Renal pelvis (tissue), 1 donor: ENCODE measurements at regions not wholly inside any gene's neighbourhood (a gene's known extent, or its start where the extent isn't known, plus 50 kb on each side); places are given as distances from the start of the nearest gene placed in this dataset.
"Not testable (repeated sequence)": the region's sequence is repeated elsewhere in the genome, so short reads cannot be mapped to it uniquely, and the experiment has no call there.

Experiments
- DNase-seq: peaks from one replicate; pipeline ENCODE4 v3.0.0-alpha.2; 2013

DNA sequence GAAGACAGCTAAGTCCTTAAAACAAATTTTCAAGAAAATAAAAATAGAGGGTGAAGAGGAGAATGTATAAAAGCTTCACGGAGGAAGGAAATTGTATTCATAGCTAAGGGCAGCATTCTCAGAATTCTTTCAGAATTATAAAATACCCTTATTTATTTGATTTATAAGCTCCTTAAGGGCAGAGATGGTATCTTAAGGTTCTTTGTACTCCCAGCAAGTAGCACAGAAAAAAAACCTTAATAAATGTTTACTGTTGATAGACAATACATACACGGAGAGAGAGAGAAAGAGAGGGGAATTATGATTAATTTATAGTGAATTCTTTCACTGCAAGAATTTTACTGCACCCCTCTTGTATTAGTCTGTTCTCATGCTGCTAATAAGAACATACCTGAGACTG lies 375.6 kb upstream of the CCDC54 start:
- no peak for DNase-seq

GRCh38 chr3:107005352-107005751 lies 371.9 kb upstream of the CCDC54 start:
- not testable (repeated sequence) for DNase-seq

DNA sequence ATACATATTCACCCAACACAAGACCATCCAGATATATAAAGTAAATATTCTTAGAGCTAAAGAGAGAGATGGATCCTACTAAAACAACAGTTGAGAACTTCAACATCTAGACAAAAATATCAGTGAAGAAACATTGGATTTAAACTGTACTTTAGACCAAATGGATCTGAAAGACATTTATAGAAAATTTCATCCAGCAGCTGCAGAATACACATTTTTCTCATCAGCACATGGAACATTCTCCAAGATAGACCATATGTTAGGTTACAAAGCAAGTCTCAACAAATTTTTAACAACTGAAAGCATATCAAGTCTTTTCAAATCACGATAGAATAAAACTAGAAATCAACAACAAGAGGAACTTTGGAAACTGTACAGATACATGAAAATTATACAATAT lies 369.0 kb upstream of the CCDC54 start:
- no peak for DNase-seq

GRCh38 chr3:107013641-107014040 lies 363.6 kb upstream of the CCDC54 start:
- DNase-seq: no peak

DNA sequence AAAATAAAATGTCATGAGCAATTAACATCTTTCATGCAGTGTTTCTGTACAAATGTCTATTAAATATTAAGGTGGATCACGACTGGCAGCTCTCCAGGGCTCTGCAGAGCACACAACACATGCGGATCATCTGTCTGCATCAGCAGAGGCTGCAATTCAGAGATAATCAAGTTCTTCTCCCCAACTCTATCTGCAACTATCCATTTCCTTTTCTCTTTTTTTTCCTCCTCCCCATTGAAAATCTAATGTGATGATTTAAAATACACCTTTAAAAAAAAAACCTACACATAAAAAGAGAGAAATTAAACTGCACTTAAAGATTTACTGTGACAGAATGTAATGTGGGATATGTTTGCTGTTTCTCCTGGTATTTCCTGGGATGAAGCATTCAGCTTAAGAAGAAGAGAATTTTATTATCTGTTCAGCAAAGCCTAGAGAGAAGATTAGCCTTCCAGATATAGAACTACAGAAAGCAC lies 352.6 kb upstream of the CCDC54 start:
- DNase-seq: no peak

DNA sequence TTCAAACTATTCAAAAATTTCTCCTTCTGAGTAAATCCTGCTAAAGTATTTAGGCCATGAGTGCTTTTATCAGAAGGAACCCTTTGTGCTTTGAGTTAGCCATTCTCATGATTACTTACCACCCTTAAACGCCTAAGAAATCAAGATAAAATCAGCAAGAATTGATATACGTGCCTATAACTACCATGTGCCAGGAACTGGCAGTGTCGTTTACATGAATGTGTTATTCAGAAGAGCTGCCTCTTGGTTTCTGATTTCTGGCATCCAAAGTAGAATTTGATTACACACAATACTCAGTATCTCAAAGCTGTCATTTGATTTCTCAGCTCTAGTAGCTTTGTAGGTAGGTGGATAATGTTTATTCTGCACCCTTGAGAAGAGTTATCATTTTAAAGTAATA lies 351.3 kb upstream of the CCDC54 start:
- no peak for DNase-seq

DNA sequence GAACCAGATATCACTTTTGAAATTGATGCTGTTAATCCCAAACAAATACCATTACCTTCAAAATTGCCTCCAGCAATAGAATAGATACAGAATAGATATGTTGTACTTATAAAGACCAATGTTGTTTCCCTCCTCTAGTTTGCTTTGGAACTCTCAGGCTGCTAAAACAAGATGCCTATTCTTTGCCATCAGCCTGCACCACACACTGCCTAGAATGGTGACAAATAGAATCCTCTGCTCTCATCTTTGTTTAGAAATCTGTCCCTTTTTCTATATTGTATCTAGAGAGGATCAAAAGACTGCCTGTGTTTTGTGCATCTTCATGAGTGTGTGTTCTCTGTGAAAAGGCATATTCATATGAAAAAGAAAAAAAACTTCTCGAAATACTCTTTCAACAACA lies 349.2 kb upstream of the CCDC54 start:
- no peak for DNase-seq

- no peak for DNase-seq
Measured at GRCh38 chr3:107028626-107029025, 348.6 kb upstream of the CCDC54 start.

DNA sequence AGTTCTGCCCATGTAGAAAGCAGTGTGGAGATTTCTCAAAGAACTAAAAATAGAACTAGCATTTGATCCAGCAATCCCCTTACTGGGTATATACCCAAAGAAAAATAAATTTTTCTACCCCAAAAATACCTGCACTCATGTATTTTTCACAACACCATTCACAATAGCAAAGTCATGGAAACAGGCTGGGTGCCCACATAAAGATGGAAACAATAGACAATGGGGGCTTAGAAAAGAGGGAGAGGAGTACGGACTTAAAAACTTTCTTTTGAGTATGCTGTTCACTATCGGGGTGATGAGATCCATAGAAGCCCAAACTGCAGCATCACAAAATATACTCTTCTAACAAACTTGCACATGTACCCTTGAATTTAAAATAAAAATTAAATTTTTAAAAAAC lies 345.1 kb upstream of the CCDC54 start:
- DNase-seq: no peak

GRCh38 chr3:107034142-107034541 lies 343.1 kb upstream of the CCDC54 start:
- no peak for DNase-seq

DNA sequence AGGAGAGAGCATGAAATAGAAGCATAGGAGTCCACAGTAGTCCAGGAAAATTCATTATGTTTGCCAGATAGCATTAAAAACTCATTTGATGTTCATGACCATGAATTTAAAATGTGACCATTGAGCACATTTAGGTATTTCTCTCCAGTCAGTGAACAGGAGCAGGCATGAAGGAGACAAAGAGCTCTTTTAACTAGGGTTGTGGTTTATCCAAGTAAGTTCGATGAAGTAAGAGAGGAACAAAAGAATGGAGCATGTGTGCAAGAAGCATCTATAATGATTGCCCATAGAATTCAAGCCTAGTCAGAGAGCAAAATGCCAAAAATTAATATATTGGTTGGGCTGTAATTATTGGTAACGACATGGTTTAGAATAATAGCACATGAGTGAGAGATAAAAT lies 342.1 kb upstream of the CCDC54 start:
- no peak for DNase-seq

- DNase-seq: no peak
Measured at GRCh38 chr3:107044677-107045076, 332.6 kb upstream of the CCDC54 start.

- no peak for DNase-seq
Measured at GRCh38 chr3:107045791-107046190, 331.4 kb upstream of the CCDC54 start.

GRCh38 chr3:107055181-107055942 lies 321.9 kb upstream of the CCDC54 start:
- no peak for DNase-seq

- no peak for DNase-seq
Measured at GRCh38 chr3:107061466-107061865, 315.8 kb upstream of the CCDC54 start.

DNA sequence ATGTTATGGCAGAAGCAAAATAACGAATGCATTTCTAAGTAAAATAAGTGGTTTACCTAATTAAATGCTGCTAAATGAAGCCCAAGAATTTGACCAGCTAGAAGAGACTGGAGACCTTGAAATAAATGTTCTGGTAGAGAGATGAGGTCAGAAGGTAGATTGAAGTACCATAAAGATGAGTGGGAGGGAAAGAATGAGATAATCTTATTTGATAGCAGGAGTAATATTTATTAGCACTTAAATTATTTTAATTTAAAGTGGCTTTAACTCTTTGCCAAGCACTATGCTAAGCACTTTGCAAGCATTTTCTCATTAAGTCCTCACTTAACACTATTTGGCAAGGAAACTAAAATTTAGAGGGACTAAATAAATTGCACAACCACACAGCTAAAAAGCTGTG lies 314.9 kb upstream of the CCDC54 start:
- no peak for DNase-seq

DNA sequence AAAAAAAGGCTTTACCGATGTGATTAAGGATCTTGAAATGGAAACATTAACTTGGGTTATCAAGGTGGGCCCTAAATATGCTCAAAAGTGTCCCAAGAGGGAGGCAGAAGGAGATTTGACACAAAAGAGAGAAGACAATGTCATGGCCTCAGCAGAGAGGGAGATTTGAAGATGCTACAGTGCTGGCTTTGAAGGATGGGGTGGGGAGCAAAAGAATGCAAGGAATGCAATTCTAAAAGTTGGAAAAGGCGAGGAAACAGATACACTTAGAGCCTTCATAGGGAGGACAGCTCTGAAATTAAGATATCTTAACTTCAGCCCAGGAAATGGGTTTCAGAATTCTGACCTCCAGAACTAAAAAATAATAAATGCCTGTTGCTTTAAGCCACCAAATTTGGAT lies 314.5 kb upstream of the CCDC54 start:
- no peak for DNase-seq

DNA sequence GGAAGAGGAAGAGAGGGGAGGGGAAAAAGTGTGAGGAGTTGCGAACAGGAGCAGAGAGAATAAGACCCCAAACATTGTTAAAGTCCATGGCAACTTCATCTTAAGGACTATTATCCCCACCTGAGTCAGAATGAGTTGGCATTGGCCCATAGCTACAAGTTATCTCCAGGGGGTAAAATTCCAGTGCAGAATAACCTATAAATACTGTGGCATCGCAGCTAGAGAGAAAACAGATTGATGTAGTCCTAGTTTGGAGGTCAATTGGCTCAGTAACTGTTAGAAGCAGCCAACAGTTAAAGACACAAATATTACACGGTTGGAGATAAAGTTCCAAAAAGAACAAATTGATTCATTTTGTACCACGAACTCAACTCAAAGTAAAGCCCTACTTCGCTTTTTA lies 313.9 kb upstream of the CCDC54 start:
- DNase-seq: no peak

DNA sequence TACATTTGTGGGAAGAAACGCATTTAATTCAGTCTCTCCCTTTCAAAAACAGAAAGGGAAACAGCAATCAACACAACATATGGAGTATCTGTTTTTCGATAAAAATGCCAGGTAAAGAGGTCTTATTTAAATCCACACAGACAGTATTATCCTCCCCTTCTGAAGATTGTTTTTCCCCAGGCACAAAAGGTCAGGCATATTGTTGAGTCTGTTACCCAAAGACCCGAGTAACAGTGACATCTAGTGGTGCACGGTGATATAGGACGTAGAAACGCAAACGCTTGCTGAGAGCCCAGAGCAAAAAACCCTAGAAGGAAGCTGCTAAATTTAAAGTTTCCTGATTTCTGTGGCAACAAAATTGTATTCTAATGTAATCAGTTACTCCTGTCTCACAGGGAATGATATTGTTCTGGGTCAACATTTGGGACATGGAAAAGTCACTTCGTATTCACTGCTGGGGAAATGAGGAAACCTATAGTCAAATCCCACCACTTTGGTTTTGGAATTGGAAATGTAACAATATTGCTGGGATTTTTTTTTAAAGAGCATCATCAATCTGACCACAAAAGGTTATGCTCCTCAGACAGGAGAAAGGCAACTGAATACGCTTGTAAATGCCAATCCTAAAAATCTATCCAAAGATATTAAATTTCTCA lies 312.7 kb upstream of the CCDC54 start:
- peak; percentile 80 for DNase-seq

GRCh38 chr3:107065094-107065861 lies 312.0 kb upstream of the CCDC54 start:
- DNase-seq: no peak

DNA sequence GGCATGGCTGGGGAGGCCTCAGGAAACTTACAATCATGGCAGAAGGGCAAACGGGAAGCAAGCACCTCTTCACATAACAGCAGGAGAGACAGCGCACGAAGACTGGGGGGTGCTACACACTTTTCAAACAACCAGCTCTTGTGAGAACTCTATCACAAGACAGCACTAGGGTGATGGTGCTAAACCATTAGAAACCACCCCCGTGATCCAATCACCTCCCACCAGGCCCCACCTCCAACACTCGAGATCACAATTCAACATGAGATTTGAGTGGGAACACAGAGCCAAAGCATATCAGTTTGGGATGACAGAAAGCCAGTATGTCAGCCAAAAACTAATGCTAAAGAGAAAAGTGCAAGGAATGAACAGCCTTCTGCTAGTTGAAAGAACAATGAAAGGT lies 309.8 kb upstream of the CCDC54 start:
- no peak for DNase-seq

DNA sequence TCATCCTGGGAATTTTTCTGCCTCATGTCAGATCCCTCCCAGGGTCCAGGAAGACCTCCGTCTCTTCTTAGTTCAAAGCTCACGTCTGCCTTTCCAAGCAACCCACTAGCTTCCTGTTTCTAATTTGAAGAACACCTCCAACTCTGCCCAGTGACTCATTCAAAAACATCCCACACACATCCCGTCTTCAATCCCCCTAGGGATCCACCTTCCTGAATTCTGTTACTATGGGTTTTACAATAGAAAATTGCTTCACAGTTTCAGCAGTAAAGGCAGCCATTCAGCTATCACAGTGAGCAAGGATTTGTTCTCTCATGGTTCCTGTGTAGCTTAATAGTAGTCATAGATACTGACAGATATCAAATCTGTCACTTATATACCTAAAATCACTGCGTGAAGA lies 308.3 kb upstream of the CCDC54 start:
- no peak for DNase-seq

DNA sequence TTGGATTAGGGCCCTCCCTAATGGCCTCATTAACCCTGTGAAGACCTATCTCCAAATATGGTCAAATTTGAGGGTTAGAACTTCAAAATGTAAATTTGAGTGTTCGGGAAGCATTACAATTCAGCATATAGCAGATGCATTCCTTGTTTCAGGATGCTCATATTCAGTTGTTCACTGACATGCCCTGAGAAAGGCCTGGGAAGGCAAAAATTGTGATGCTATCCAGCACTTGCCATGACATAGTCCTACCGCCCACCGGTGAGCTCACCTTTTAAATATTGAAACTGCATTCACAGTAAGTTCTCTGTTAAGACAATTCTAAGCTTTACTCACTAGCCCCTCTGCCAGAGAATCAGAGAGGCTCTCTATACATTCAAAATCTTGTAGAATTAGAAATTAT lies 300.3 kb upstream of the CCDC54 start:
- no peak for DNase-seq
